ENCODE measurements at regions not wholly inside any gene's neighbourhood (a gene's known extent, or its start where the extent isn't known, plus 50 kb on each side); places are given as distances from the start of the nearest gene placed in this dataset.

DNA sequence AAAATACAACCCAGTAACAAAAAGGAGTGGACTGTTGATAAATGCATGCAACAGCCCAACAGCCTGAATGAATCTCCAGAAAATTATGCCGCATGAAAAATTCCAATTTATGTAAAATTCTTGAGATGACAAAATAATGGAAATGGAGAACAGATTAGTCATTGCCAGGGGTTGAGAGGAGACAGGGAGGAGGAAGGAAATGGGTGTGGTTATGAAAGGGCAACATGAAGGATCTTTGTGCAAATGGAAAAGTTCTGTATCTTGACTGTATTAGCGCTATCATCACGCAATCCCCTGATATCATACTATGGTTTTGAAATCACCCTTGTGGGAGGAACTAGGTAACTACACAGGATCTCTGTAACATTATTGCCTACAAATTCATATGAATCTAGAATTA is 1058.3 kb upstream of the RBFOX1 start:
- H3K4me3 ChIP-seq, result no peak overlapping the region
- H3K9me3 ChIP-seq, result no peaks in the 10 kb centered on the region
- WGBS, 2 donors, result 96 to 97% methylated on average over 3 of the region's 3 CpGs
- TF ChIP-seq, protein P1, sequence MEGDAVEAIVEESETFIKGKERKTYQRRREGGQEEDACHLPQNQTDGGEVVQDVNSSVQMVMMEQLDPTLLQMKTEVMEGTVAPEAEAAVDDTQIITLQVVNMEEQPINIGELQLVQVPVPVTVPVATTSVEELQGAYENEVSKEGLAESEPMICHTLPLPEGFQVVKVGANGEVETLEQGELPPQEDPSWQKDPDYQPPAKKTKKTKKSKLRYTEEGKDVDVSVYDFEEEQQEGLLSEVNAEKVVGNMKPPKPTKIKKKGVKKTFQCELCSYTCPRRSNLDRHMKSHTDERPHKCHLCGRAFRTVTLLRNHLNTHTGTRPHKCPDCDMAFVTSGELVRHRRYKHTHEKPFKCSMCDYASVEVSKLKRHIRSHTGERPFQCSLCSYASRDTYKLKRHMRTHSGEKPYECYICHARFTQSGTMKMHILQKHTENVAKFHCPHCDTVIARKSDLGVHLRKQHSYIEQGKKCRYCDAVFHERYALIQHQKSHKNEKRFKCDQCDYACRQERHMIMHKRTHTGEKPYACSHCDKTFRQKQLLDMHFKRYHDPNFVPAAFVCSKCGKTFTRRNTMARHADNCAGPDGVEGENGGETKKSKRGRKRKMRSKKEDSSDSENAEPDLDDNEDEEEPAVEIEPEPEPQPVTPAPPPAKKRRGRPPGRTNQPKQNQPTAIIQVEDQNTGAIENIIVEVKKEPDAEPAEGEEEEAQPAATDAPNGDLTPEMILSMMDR (IDR thresholded peaks at IDR 0.05), result no peak
- no peak for TF ChIP-seq POLR2AphosphoS5 (IDR thresholded peaks at IDR 0.05)
- no peak for TF ChIP-seq EP300 (IDR thresholded peaks at IDR 0.05)
- TF ChIP-seq POLR2A (IDR thresholded peaks at IDR 0.05), result no peak
- no peaks in the 10 kb centered on the region for H3K4me1 ChIP-seq
- no peaks in the 10 kb centered on the region for H3K27me3 ChIP-seq
- no peak overlapping the region for H3K27ac ChIP-seq
- no peaks in the 10 kb centered on the region for H3K36me3 ChIP-seq
- no peak for DNase-seq
- no peak for ATAC-seq (ENCODE audit: low FRiP score in 2 of 2)

DNA sequence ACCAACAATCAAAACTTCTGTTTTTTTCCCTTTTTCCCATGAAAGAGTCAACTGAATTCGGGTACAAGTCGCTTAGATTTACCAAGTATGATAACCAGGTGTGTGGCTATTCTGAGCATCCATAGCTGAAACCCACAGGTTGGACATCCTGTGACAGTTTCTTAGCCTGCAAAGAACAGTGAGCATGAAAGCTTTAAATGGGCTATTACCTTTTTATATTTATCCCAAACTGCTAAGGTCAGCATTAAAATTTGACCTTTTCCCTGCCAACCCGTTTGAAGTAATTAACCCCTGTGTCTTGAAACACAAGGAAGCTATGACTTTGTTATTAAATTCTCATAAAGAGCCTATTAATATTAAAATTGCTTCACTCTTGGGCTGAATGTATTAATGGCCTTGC is 1065.0 kb upstream of the RBFOX1 start:
- H3K9me3 ChIP-seq, result no peaks in the 10 kb centered on the region
- no peaks in the 10 kb centered on the region for H3K4me1 ChIP-seq
- no peak overlapping the region for H3K27ac ChIP-seq
- DNase-seq (no peak), ATAC-seq (ENCODE audit: low FRiP score in 2 of 2) (no peak)
- no peaks in the 10 kb centered on the region for H3K27me3 ChIP-seq
- no peak overlapping the region for H3K4me3 ChIP-seq
- no peaks in the 10 kb centered on the region for H3K36me3 ChIP-seq
- TF ChIP-seq POLR2AphosphoS5 (IDR thresholded peaks at IDR 0.05), result no peak
- TF ChIP-seq, protein P1 (IDR thresholded peaks at IDR 0.05), result no peak
- no peak for TF ChIP-seq EP300 (IDR thresholded peaks at IDR 0.05)
- no peak for TF ChIP-seq POLR2A (IDR thresholded peaks at IDR 0.05)
- WGBS, 2 donors, result 60 to 62% methylated on average over 3 of the region's 3 CpGs

DNA sequence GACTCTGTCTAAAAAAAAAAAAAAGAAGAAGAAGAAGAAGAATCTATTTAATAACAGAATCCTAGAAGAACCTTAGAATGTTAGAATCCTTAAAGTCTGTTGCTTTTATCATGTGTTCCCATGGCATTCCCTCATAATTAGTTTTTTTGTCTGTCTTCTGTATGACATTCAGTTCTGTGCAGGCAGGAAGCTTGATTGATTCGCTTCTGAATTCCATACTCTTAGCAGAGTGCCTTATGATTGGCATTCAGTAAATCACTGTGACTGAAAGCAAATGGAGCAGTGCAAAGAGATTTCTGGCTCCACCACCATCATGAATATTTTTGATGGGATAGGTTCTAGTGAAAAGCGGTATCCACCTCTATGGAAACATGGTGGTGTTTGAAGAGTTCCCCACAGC is 1065.9 kb upstream of the RBFOX1 start:
- no peaks in the 10 kb centered on the region for H3K9me3 ChIP-seq
- no peak for DNase-seq
- H3K27me3 ChIP-seq, result no peaks in the 10 kb centered on the region
- no peak overlapping the region for H3K4me3 ChIP-seq
- H3K36me3 ChIP-seq, result no peaks in the 10 kb centered on the region
- no peak overlapping the region for H3K27ac ChIP-seq
- no peaks in the 10 kb centered on the region for H3K4me1 ChIP-seq
- TF ChIP-seq, protein P1 (IDR thresholded peaks at IDR 0.05), result no peak
- TF ChIP-seq POLR2A (IDR thresholded peaks at IDR 0.05) (no peak), POLR2AphosphoS5 (IDR thresholded peaks at IDR 0.05) (no peak), EP300 (IDR thresholded peaks at IDR 0.05) (no peak)
- WGBS, 2 donors, result 71 to 89% methylated on average over 2 of the region's 2 CpGs
- ATAC-seq (ENCODE audit: low FRiP score in 2 of 2), result no peak

DNA sequence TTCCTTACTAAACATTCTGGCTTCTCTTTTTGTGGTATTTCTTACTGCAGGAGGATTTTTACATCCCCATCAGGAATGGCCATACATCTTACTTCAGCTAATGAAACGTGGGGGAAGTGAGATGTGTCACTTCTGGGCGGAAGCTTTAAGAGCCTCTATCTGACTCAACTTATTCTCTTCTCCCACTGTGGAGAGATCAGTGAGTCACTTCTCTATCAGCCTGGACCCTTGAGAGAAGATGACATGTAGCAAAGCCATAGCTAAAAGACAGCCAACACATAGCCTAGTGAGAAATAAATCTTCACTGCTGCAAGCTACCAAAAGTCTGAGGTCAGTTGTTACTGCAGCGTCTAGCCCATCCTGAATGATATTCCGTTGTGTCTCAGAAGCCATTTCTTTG is 1066.7 kb upstream of the RBFOX1 start:
- H3K4me1 ChIP-seq, result no peaks in the 10 kb centered on the region
- WGBS, 2 donors, result 80 to 89% methylated on average over 4 of the region's 4 CpGs
- TF ChIP-seq POLR2A (IDR thresholded peaks at IDR 0.05), result no peak
- TF ChIP-seq EP300 (IDR thresholded peaks at IDR 0.05), result no peak
- TF ChIP-seq POLR2AphosphoS5 (IDR thresholded peaks at IDR 0.05), result no peak
- TF ChIP-seq, protein P1 (IDR thresholded peaks at IDR 0.05), result no peak
- H3K27ac ChIP-seq, result no peak overlapping the region
- H3K9me3 ChIP-seq, result no peaks in the 10 kb centered on the region
- H3K27me3 ChIP-seq, result no peaks in the 10 kb centered on the region
- H3K36me3 ChIP-seq, result no peaks in the 10 kb centered on the region
- H3K4me3 ChIP-seq, result no peak overlapping the region
- DNase-seq (no peak), ATAC-seq (ENCODE audit: low FRiP score in 2 of 2) (no peak)

DNA sequence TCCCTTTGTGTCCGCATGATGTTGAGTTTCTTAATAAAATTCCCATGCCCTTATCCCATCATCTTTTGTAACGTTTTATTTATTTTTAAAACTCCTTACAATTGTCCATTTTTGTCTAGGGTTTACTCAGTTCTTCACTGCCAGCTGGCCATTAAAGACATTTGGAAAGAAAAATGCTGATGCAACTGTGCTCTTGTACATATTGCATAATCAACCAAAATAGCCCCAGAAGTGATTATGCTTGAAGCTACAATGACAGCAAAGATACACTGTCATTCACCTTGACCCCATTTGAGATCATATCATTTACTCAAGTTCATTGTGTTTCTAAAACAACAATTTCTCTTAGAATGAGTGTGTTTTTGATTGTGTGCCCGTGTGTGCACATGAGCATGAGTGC is 1074.6 kb upstream of the RBFOX1 start:
- H3K36me3 ChIP-seq, result no peaks in the 10 kb centered on the region
- DNase-seq (no peak), ATAC-seq (ENCODE audit: low FRiP score in 2 of 2) (no peak)
- H3K27ac ChIP-seq, result no peak overlapping the region
- H3K4me1 ChIP-seq, result no peaks in the 10 kb centered on the region
- WGBS, 2 donors, result 55 to 74% methylated on average over 3 of the region's 3 CpGs
- no peak overlapping the region for H3K4me3 ChIP-seq
- H3K27me3 ChIP-seq, result no peaks in the 10 kb centered on the region
- H3K9me3 ChIP-seq, result peaks cover 0 to 4% (median 0%) of the 10 kb centered on the region in 4 donors
- TF ChIP-seq, protein P1 (IDR thresholded peaks at IDR 0.05), result no peak
- TF ChIP-seq POLR2A (IDR thresholded peaks at IDR 0.05) (no peak), EP300 (IDR thresholded peaks at IDR 0.05) (no peak), POLR2AphosphoS5 (IDR thresholded peaks at IDR 0.05) (no peak)
